ENCODE measurements at regions not wholly inside any gene's neighbourhood (a gene's known extent, or its start where the extent isn't known, plus 50 kb on each side); places are given as distances from the start of the nearest gene placed in this dataset.

- H3K27ac ChIP-seq, result no peak overlapping the region
- no peaks in the 10 kb centered on the region; the same call in 2 of the 3 replicates for H3K9me3 ChIP-seq
- ChIA-PET POLR2A (no interaction called here), CTCF (interaction anchor here (1.1 to 1.3 kb wide), 2 partner anchors 20 to 23 kb away, joined by 3 to 5 read pairs; no protein-coding TSS in a partner anchor)
- H3K4me2 ChIP-seq, result no peak overlapping the region
- no peak for ATAC-seq
- H3K4me1 ChIP-seq, result no peaks in the 10 kb centered on the region
- FAIRE-seq, result no peak
- H3K4me3 ChIP-seq, result no peak overlapping the region
- no peak for DNase-seq (ENCODE audit: low read depth in 1 of 2, low spot score in 1 of 2)
- TF ChIP-seq RAD21 (conservative IDR thresholded peaks at IDR 0.05 in 1 of 2, IDR thresholded peaks at IDR 0.05 in 1 of 2) (no peak), JUNB (IDR thresholded peaks at IDR 0.05) (no peak), RNF2 (IDR thresholded peaks at IDR 0.05; ENCODE audit: borderline replicate concordance, low read depth) (no peak), MAZ (IDR thresholded peaks at IDR 0.05; ENCODE audit: borderline replicate concordance, low read depth, low read length) (no peak), ZC3H11A (IDR thresholded peaks at IDR 0.05) (no peak), CBX2 (IDR thresholded peaks at IDR 0.05; ENCODE audit: borderline replicate concordance, low read depth) (no peak), SMC3 (IDR thresholded peaks at IDR 0.05) (no peak), MAFK (IDR thresholded peaks at IDR 0.05; ENCODE audit: partially characterized antibody) (no peak)
- TF ChIP-seq, protein P1, sequence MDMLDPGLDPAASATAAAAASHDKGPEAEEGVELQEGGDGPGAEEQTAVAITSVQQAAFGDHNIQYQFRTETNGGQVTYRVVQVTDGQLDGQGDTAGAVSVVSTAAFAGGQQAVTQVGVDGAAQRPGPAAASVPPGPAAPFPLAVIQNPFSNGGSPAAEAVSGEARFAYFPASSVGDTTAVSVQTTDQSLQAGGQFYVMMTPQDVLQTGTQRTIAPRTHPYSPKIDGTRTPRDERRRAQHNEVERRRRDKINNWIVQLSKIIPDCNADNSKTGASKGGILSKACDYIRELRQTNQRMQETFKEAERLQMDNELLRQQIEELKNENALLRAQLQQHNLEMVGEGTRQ (IDR thresholded peaks at IDR 0.05), result no peak
- TF ChIP-seq, protein P2, sequence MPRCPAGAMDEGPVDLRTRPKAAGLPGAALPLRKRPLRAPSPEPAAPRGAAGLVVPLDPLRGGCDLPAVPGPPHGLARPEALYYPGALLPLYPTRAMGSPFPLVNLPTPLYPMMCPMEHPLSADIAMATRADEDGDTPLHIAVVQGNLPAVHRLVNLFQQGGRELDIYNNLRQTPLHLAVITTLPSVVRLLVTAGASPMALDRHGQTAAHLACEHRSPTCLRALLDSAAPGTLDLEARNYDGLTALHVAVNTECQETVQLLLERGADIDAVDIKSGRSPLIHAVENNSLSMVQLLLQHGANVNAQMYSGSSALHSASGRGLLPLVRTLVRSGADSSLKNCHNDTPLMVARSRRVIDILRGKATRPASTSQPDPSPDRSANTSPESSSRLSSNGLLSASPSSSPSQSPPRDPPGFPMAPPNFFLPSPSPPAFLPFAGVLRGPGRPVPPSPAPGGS (IDR thresholded peaks at IDR 0.05), result no peak
- TF ChIP-seq, protein P3, sequence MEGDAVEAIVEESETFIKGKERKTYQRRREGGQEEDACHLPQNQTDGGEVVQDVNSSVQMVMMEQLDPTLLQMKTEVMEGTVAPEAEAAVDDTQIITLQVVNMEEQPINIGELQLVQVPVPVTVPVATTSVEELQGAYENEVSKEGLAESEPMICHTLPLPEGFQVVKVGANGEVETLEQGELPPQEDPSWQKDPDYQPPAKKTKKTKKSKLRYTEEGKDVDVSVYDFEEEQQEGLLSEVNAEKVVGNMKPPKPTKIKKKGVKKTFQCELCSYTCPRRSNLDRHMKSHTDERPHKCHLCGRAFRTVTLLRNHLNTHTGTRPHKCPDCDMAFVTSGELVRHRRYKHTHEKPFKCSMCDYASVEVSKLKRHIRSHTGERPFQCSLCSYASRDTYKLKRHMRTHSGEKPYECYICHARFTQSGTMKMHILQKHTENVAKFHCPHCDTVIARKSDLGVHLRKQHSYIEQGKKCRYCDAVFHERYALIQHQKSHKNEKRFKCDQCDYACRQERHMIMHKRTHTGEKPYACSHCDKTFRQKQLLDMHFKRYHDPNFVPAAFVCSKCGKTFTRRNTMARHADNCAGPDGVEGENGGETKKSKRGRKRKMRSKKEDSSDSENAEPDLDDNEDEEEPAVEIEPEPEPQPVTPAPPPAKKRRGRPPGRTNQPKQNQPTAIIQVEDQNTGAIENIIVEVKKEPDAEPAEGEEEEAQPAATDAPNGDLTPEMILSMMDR (IDR thresholded peaks at IDR 0.05), result no peak
- TF ChIP-seq, protein P4, sequence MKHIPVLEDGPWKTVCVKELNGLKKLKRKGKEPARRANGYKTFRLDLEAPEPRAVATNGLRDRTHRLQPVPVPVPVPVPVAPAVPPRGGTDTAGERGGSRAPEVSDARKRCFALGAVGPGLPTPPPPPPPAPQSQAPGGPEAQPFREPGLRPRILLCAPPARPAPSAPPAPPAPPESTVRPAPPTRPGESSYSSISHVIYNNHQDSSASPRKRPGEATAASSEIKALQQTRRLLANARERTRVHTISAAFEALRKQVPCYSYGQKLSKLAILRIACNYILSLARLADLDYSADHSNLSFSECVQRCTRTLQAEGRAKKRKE (CRISPR knock-in tag; IDR thresholded peaks at IDR 0.05; ENCODE audit: low read depth), result no peak
- 57% methylated on average over 2 of the region's 2 CpGs for whole genome bisulfite sequencing (ENCODE audit: missing lambda C conversion rate)
Measured at GRCh38 chr10:62460393-62460792, 86.2 kb downstream of the ZNF365 start.

GRCh38 chr10:62461120-62461519 is 87.0 kb downstream of the ZNF365 start:
- no peak overlapping the region for H3K4me3 ChIP-seq
- TF ChIP-seq, protein P4 (CRISPR knock-in tag; IDR thresholded peaks at IDR 0.05; ENCODE audit: low read depth), result no peak
- TF ChIP-seq HOXB13 (CRISPR knock-in tag; IDR thresholded peaks at IDR 0.05; ENCODE audit: low read depth) (no peak), ZC3H11A (IDR thresholded peaks at IDR 0.05) (no peak), FOSB (CRISPR knock-in tag; IDR thresholded peaks at IDR 0.05) (no peak), ELK1 (IDR thresholded peaks at IDR 0.05; ENCODE audit: low read depth, low read length) (no peak), TFCP2L1 (CRISPR knock-in tag; IDR thresholded peaks at IDR 0.05) (no peak), ZSCAN20 (CRISPR knock-in tag; IDR thresholded peaks at IDR 0.05) (no peak), NPAS2 (CRISPR knock-in tag; IDR thresholded peaks at IDR 0.05; ENCODE audit: borderline replicate concordance) (no peak), RAD21 (conservative IDR thresholded peaks at IDR 0.05 in 1 of 2, IDR thresholded peaks at IDR 0.05 in 1 of 2) (no peak)
- TF ChIP-seq, protein P5, sequence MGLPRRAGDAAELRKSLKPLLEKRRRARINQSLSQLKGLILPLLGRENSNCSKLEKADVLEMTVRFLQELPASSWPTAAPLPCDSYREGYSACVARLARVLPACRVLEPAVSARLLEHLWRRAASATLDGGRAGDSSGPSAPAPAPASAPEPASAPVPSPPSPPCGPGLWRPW (IDR thresholded peaks at IDR 0.05), result no peak
- ChIA-PET CTCF (interaction anchor here (1.1 kb wide), 1 partner anchor 23 kb away, joined by 5 read pairs; no protein-coding TSS in a partner anchor), POLR2A (no interaction called here)
- H3K4me2 ChIP-seq, result no peak overlapping the region
- DNase-seq (ENCODE audit: low read depth in 1 of 2, low spot score in 1 of 2) (no peak), ATAC-seq (no peak), FAIRE-seq (no peak)
- 72% methylated on average over 8 of the region's 8 CpGs for WGBS (ENCODE audit: missing lambda C conversion rate)
- no peak overlapping the region for H3K27ac ChIP-seq
- H3K9me3 ChIP-seq, result no peaks in the 10 kb centered on the region; the same call in 2 of the 3 replicates
- no peaks in the 10 kb centered on the region for H3K4me1 ChIP-seq
